CD14-positive monocyte (primary cell): ENCODE measurements at regions not wholly inside any gene's neighbourhood (a gene's known extent, or its start where the extent isn't known, plus 50 kb on each side); places are given as distances from the start of the nearest gene placed in this dataset.

Experiments used
- DNase-seq, 3 donors: peaks; one replicate each; pipeline ENCODE4 v3.0.0-alpha.2; 2011 to 2022
- H2AFZ ChIP-seq: 2 replicates; pipeline ENCODE4 v1.6.0; 2012; ENCODE audit warnings: mild to moderate bottlenecking, low read depth, low read length, inconsistent platforms; ENCODE audit not compliant: insufficient read depth, poor library complexity, severe bottlenecking
- H3K27ac ChIP-seq, 2 donors: 1 replicate in 1 of 2; 2 replicates in 1 of 2; pipeline ENCODE4 v1.5.1; 2012 to 2013; ENCODE audit warnings: low read length in 2 of 2, control low read depth in 1 of 2, inconsistent platforms in 1 of 2, low read depth in 1 of 2, mild to moderate bottlenecking in 1 of 2
- H3K27me3 ChIP-seq, 2 donors: one replicate each; pipeline versions ENCODE4 v1.6.0 to v1.6.1; 2011 to 2013; ENCODE audit warnings: low read length in 2 of 2; ENCODE audit not compliant: control insufficient read depth in 2 of 2, insufficient read depth in 2 of 2
- H3K36me3 ChIP-seq, 2 donors: replicated peaks in 1 of 2; 1 replicate in 1 of 2; 2 replicates in 1 of 2; pipeline versions ENCODE4 v1.5.1 to v1.6.1; 2012 to 2013; ENCODE audit warnings: low read length in 2 of 2, control low read depth in 1 of 2, inconsistent platforms in 1 of 2, mild to moderate bottlenecking in 1 of 2; ENCODE audit not compliant: insufficient read depth in 2 of 2, control insufficient read depth in 1 of 2
- H3K4me1 ChIP-seq, 2 donors: 1 replicate in 1 of 2; 2 replicates in 1 of 2; pipeline versions ENCODE4 v1.5.1 to v1.6.1; 2012 to 2013; ENCODE audit warnings: low read length in 2 of 2, control low read depth in 1 of 2, inconsistent platforms in 1 of 2, mild to moderate bottlenecking in 1 of 2, moderate library complexity in 1 of 2; ENCODE audit not compliant: insufficient read depth in 2 of 2, control insufficient read depth in 1 of 2
- H3K4me2 ChIP-seq: replicated peaks from 2 replicates; pipeline ENCODE3; 2012; ENCODE audit warnings: low read length, moderate library complexity, mild to moderate bottlenecking; ENCODE audit not compliant: poor library complexity, severe bottlenecking; ENCODE audit errors: extremely low read depth
- H3K4me3 ChIP-seq, 3 experiments: fragments of 200-600 bp in 1 of 3; sonication (generic) in 1 of 3; replicated peaks in 1 of 3; 1 replicate in 2 of 3; 2 replicates in 1 of 3; pipeline ENCODE4 v1.5.1; 2011 to 2013; ENCODE audit warnings: low read length in 3 of 3, mild to moderate bottlenecking in 3 of 3, control low read depth in 2 of 3, low read depth in 2 of 3, inconsistent platforms in 1 of 3, moderate library complexity in 1 of 3
- H3K79me2 ChIP-seq: 2 replicates; pipeline ENCODE4 v1.6.0; 2012; ENCODE audit warnings: mild to moderate bottlenecking, control low read depth, inconsistent platforms, low read length, moderate library complexity; ENCODE audit not compliant: insufficient read depth
- H3K9ac ChIP-seq: 2 replicates; pipeline ENCODE4 v1.6.0; 2017; ENCODE audit warnings: low read length, mild to moderate bottlenecking; ENCODE audit not compliant: insufficient read depth, poor library complexity, severe bottlenecking
- H3K9me3 ChIP-seq, 2 donors: replicated peaks in 1 of 2; 1 replicate in 1 of 2; 2 replicates in 1 of 2; pipeline versions ENCODE4 v1.5.1 to v1.6.1; 2012 to 2013; ENCODE audit warnings: low read length in 2 of 2, control low read depth in 1 of 2; ENCODE audit not compliant: control insufficient read depth in 1 of 2, insufficient read depth in 1 of 2
- H4K20me1 ChIP-seq: 2 replicates; pipeline ENCODE4 v1.6.0; 2012; ENCODE audit warnings: mild to moderate bottlenecking, low read length, control low read depth, moderate library complexity; ENCODE audit not compliant: insufficient read depth
- H3K27ac Mint-ChIP-seq, 7 donors: one replicate each; pipeline ENCODE4 v1.8.0; 2020; ENCODE audit warnings: mild to moderate bottlenecking in 7 of 7, mixed read lengths in 7 of 7, moderate library complexity in 6 of 7, inconsistent platforms in 2 of 7
- H3K27me3 Mint-ChIP-seq, 3 donors: one replicate each; pipeline ENCODE4 v1.8.0; 2021 to 2022; ENCODE audit warnings: low read depth in 3 of 3, mild to moderate bottlenecking in 3 of 3, mixed read lengths in 3 of 3, moderate library complexity in 3 of 3, inconsistent platforms in 1 of 3
- H3K36me3 Mint-ChIP-seq, 2 donors: one replicate each; pipeline ENCODE4 v1.8.0; 2020; ENCODE audit warnings: mixed read lengths in 2 of 2, inconsistent platforms in 1 of 2, mild to moderate bottlenecking in 1 of 2
- H3K4me1 Mint-ChIP-seq: one replicate; pipeline ENCODE4 v1.8.0; 2020; ENCODE audit warnings: mild to moderate bottlenecking, mixed read lengths
- H3K4me3 Mint-ChIP-seq, 2 donors: one replicate each; pipeline ENCODE4 v1.8.0; 2020; ENCODE audit warnings: mild to moderate bottlenecking in 2 of 2, mixed read lengths in 2 of 2, moderate library complexity in 1 of 2
- H3K9me3 Mint-ChIP-seq, 7 donors: one replicate each; pipeline ENCODE4 v1.8.0; 2020 to 2022; ENCODE audit warnings: mixed read lengths in 7 of 7, mild to moderate bottlenecking in 6 of 7, moderate library complexity in 6 of 7, inconsistent platforms in 2 of 7
- WGBS: methylation state at CpG from one replicate; pipeline ENCODE4 v1.1.5; 2013; ENCODE audit warnings: missing lambda C conversion rate; ENCODE audit not compliant: insufficient coverage; 5-methylcytosine and 5-hydroxymethylcytosine counted together
- intact Hi-C, 2 donors: fragments of 100-400 bp; cut with micrococcal nuclease; formaldehyde crosslinking; loops; one replicate each; pipeline versions ENCODE4 v1.15.0 to v1.15.1; 2023
- TF ChIP-seq, protein P1 (sequence below): fragments of 200-600 bp; IDR thresholded peaks from one replicate; pipeline ENCODE4 v1.8.0; 2022; ENCODE audit warnings: antibody characterized with exemption, mild to moderate bottlenecking

DNA sequence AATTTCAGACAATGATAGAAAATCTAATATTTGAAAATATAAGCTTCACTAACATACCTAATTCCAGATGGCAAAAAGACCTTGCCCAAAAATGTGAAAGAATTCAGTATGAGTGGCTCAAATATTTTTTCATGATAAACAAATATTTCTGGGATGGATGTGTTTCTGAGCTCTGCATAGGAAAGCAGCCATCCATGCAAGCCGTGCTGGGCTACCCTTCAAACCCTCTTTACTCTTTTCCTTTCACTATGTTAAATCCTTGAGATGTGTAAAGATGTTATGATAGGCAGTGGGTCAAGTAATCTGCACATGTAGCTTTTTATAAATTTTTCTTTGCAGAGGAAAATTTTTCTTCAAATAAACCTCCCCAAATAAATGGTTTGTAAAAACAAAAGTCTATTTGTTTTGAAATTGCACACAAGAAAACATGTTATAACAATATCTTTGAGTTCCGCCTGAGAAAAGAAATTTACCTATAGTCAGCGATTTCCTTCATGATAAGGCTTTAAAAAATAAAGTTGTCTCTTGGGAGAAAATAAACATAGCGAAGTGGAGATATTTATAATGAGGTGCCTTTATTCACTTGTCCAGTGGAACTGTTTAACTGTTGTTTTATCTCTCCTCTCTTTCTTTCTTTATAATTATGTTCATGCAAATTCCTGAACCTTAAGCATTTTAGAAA is 154.3 kb upstream of the PITX1 start:
- Histone ChIP-seq H2AFZ (no peak overlapping the region), H3K27me3 (peaks cover 22 to 57% of the 10 kb centered on the region in 2 donors), H4K20me1 (no peaks in the 10 kb centered on the region), H3K79me2 (no peaks in the 10 kb centered on the region), H3K9me3 (peaks cover 0 to 4% of the 10 kb centered on the region in 2 donors), H3K4me3 (no peak overlapping the region), H3K27ac (no peak overlapping the region), H3K4me1 (peaks cover 9 to 10% of the 10 kb centered on the region in 2 donors), H3K36me3 (no peaks in the 10 kb centered on the region), H3K9ac (no peak overlapping the region), H3K4me2 (no peak overlapping the region)
- WGBS = no CpG with 5 or more reads among the region's 4 CpGs
- Mint-ChIP-seq H3K27me3 (peaks cover 38 to 53% (median 42%) of the 10 kb centered on the region in 3 donors), H3K4me3 (peak overlapping the region in 1 of 2 donors; percentile 59), H3K27ac (no peak overlapping the region), H3K9me3 (peaks cover 0 to 6% (median 2%) of the 10 kb centered on the region in 7 donors), H3K4me1 (peaks cover 9% of the 10 kb centered on the region), H3K36me3 (peaks cover 0 to 3% of the 10 kb centered on the region in 2 donors)
- intact Hi-C loops = no loop called here
- TF ChIP-seq, protein P1, sequence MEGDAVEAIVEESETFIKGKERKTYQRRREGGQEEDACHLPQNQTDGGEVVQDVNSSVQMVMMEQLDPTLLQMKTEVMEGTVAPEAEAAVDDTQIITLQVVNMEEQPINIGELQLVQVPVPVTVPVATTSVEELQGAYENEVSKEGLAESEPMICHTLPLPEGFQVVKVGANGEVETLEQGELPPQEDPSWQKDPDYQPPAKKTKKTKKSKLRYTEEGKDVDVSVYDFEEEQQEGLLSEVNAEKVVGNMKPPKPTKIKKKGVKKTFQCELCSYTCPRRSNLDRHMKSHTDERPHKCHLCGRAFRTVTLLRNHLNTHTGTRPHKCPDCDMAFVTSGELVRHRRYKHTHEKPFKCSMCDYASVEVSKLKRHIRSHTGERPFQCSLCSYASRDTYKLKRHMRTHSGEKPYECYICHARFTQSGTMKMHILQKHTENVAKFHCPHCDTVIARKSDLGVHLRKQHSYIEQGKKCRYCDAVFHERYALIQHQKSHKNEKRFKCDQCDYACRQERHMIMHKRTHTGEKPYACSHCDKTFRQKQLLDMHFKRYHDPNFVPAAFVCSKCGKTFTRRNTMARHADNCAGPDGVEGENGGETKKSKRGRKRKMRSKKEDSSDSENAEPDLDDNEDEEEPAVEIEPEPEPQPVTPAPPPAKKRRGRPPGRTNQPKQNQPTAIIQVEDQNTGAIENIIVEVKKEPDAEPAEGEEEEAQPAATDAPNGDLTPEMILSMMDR = no peak
- no peak for DNase-seq

- intact Hi-C loops = no loop called here
- peaks cover 20 to 42% of the 10 kb centered on the region in 2 donors for H3K27me3 ChIP-seq
- no peak overlapping the region for H3K4me2 ChIP-seq
- Mint-ChIP-seq H3K27me3 (peaks cover 31 to 45% (median 32%) of the 10 kb centered on the region in 3 donors), H3K36me3 (peaks cover 0 to 3% of the 10 kb centered on the region in 2 donors), H3K9me3 (peaks cover 0 to 6% (median 2%) of the 10 kb centered on the region in 7 donors), H3K4me3 (no peak overlapping the region), H3K4me1 (peaks cover 9% of the 10 kb centered on the region), H3K27ac (no peak overlapping the region)
- H3K9me3 ChIP-seq = peaks cover 0 to 4% of the 10 kb centered on the region in 2 donors
- H3K36me3 ChIP-seq = no peaks in the 10 kb centered on the region
- no peak overlapping the region for H2AFZ ChIP-seq
- no peak overlapping the region for H3K4me3 ChIP-seq
- peaks cover 9 to 10% of the 10 kb centered on the region in 2 donors for H3K4me1 ChIP-seq
- TF ChIP-seq, protein P1 = no peak
- no CpG with 5 or more reads among the region's 8 CpGs for WGBS
- H3K27ac ChIP-seq = no peak overlapping the region
- H3K9ac ChIP-seq = no peak overlapping the region
- DNase-seq = no peak
- no peaks in the 10 kb centered on the region for H3K79me2 ChIP-seq
- no peaks in the 10 kb centered on the region for H4K20me1 ChIP-seq
Measured at GRCh38 chr5:135186662-135187522, 152.9 kb upstream of the PITX1 start.
